ENCODE measurements at regions not wholly inside any gene's neighbourhood (a gene's known extent, or its start where the extent isn't known, plus 50 kb on each side); places are given as distances from the start of the nearest gene placed in this dataset.

- peak; percentile 21 for DNase-seq
Observed at GRCh38 chr9:4382722-4383317, 83.0 kb upstream of the GLIS3 start.

GRCh38 chr9:4381744-4382143 is 81.9 kb upstream of the GLIS3 start:
- DNase-seq = no peak

GRCh38 chr9:4380406-4380805 is 80.5 kb upstream of the GLIS3 start:
- DNase-seq = no peak

GRCh38 chr9:4375424-4376200 is 75.7 kb upstream of the GLIS3 start:
- DNase-seq = peak; percentile 8

GRCh38 chr9:4371108-4371507 is 71.2 kb upstream of the GLIS3 start:
- DNase-seq = no peak

GRCh38 chr9:4370501-4370900 is 70.6 kb upstream of the GLIS3 start:
- DNase-seq = no peak

- DNase-seq = peak; percentile 42
Observed at GRCh38 chr9:4366591-4367330, 66.9 kb upstream of the GLIS3 start.

- no peak for DNase-seq
Observed at GRCh38 chr9:4365055-4365454, 65.2 kb upstream of the GLIS3 start.

- no peak for DNase-seq
Observed at GRCh38 chr9:4362281-4362680, 62.4 kb upstream of the GLIS3 start.

- no peak for DNase-seq
Observed at GRCh38 chr9:4359016-4359415, 59.1 kb upstream of the GLIS3 start.

GRCh38 chr9:4357929-4358328 is 58.1 kb upstream of the GLIS3 start:
- DNase-seq = no peak

GRCh38 chr9:4356306-4356705 is 56.4 kb upstream of the GLIS3 start:
- DNase-seq = no peak

GRCh38 chr9:4353236-4353635 is 53.4 kb upstream of the GLIS3 start:
- no peak for DNase-seq

- no peak for DNase-seq
Observed at GRCh38 chr9:4349816-4350418, 50.0 kb upstream of the GLIS3 start.

Measured in NCI-H82 (cell line).